ENCODE measurements at regions not wholly inside any gene's neighbourhood (a gene's known extent, or its start where the extent isn't known, plus 50 kb on each side); places are given as distances from the start of the nearest gene placed in this dataset.

GRCh38 chr22:49259839-49260615 lies 567.6 kb downstream of the BRD1 start:
- H3K27ac ChIP-seq (ENCODE audit: low read length), result no peak overlapping the region
- no peaks in the 10 kb centered on the region for H3K36me3 ChIP-seq (ENCODE audit: control insufficient read depth in 2 of 2, insufficient read depth in 2 of 2, low read length in 2 of 2)
- peaks cover 0 to 5% of the 10 kb centered on the region in 2 donors for H3K27me3 ChIP-seq (ENCODE audit: control insufficient read depth in 1 of 2, insufficient read depth in 2 of 2, low read length in 2 of 2)
- H3K9ac ChIP-seq (ENCODE audit: low read length in 2 of 2), result no peak overlapping the region
- no peaks in the 10 kb centered on the region for H3K4me1 ChIP-seq (ENCODE audit: control insufficient read depth, insufficient read depth, low read length)
- no peaks in the 10 kb centered on the region for H3K9me3 ChIP-seq (ENCODE audit: control insufficient read depth in 2 of 2, low read length in 2 of 2)
- no peak overlapping the region for H3K4me3 ChIP-seq (ENCODE audit: low read length in 2 of 2)

- Histone ChIP-seq H3K36me3 (ENCODE audit: control insufficient read depth in 2 of 2, insufficient read depth in 2 of 2, low read length in 2 of 2) (no peaks in the 10 kb centered on the region), H3K27ac (ENCODE audit: low read length) (no peak overlapping the region), H3K9me3 (ENCODE audit: control insufficient read depth in 2 of 2, low read length in 2 of 2) (no peaks in the 10 kb centered on the region), H3K9ac (ENCODE audit: low read length in 2 of 2) (no peak overlapping the region), H3K27me3 (ENCODE audit: control insufficient read depth in 1 of 2, insufficient read depth in 2 of 2, low read length in 2 of 2) (peaks cover 0 to 3% of the 10 kb centered on the region in 2 donors), H3K4me1 (ENCODE audit: control insufficient read depth, insufficient read depth, low read length) (no peaks in the 10 kb centered on the region), H3K4me3 (ENCODE audit: low read length in 2 of 2) (no peak overlapping the region)
Measured at GRCh38 chr22:49258107-49259010, 569.3 kb downstream of the BRD1 start.

- Histone ChIP-seq H3K4me3 (ENCODE audit: low read length in 2 of 2) (no peak overlapping the region), H3K27ac (ENCODE audit: low read length) (no peak overlapping the region), H3K36me3 (ENCODE audit: control insufficient read depth in 2 of 2, insufficient read depth in 2 of 2, low read length in 2 of 2) (no peaks in the 10 kb centered on the region), H3K27me3 (ENCODE audit: control insufficient read depth in 1 of 2, insufficient read depth in 2 of 2, low read length in 2 of 2) (peaks cover 0 to 3% of the 10 kb centered on the region in 2 donors), H3K9me3 (ENCODE audit: control insufficient read depth in 2 of 2, low read length in 2 of 2) (no peaks in the 10 kb centered on the region), H3K4me1 (ENCODE audit: control insufficient read depth, insufficient read depth, low read length) (no peaks in the 10 kb centered on the region), H3K9ac (ENCODE audit: low read length in 2 of 2) (no peak overlapping the region)
Measured at GRCh38 chr22:49257551-49257961, 570.1 kb downstream of the BRD1 start.

GRCh38 chr22:49255741-49256318 lies 571.8 kb downstream of the BRD1 start:
- no peak overlapping the region for H3K9ac ChIP-seq (ENCODE audit: low read length in 2 of 2)
- no peaks in the 10 kb centered on the region for H3K4me1 ChIP-seq (ENCODE audit: control insufficient read depth, insufficient read depth, low read length)
- no peak overlapping the region for H3K4me3 ChIP-seq (ENCODE audit: low read length in 2 of 2)
- H3K27ac ChIP-seq (ENCODE audit: low read length), result no peak overlapping the region
- peaks cover 0 to 3% of the 10 kb centered on the region in 2 donors for H3K27me3 ChIP-seq (ENCODE audit: control insufficient read depth in 1 of 2, insufficient read depth in 2 of 2, low read length in 2 of 2)
- no peaks in the 10 kb centered on the region for H3K36me3 ChIP-seq (ENCODE audit: control insufficient read depth in 2 of 2, insufficient read depth in 2 of 2, low read length in 2 of 2)
- no peaks in the 10 kb centered on the region for H3K9me3 ChIP-seq (ENCODE audit: control insufficient read depth in 2 of 2, low read length in 2 of 2)

DNA sequence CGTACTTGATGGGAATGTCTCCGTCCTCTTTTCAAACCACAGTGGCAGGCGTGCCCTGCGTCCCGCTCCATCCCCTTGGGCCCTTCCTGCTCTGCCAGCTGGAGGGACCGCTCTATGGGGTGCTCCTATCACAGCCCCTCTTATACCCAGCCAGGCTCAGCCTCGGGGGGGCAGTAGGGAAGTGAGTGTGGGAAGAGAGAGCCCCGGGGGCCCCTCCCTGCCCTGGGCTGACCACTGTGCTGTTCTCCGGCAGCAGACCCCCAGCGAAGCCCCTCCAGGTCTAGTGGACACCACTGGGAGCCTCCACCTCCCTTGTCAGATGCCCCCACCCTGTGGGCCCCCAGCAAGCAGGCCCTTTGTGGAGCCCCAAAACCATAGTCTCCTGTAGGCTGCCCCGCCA lies 572.5 kb downstream of the BRD1 start:
- Histone ChIP-seq H3K36me3 (ENCODE audit: control insufficient read depth in 2 of 2, insufficient read depth in 2 of 2, low read length in 2 of 2) (no peaks in the 10 kb centered on the region), H3K9me3 (ENCODE audit: control insufficient read depth in 2 of 2, low read length in 2 of 2) (no peaks in the 10 kb centered on the region), H3K27ac (ENCODE audit: low read length) (no peak overlapping the region), H3K4me1 (ENCODE audit: control insufficient read depth, insufficient read depth, low read length) (no peaks in the 10 kb centered on the region), H3K4me3 (ENCODE audit: low read length in 2 of 2) (no peak overlapping the region), H3K9ac (ENCODE audit: low read length in 2 of 2) (no peak overlapping the region), H3K27me3 (ENCODE audit: control insufficient read depth in 1 of 2, insufficient read depth in 2 of 2, low read length in 2 of 2) (peaks cover 0 to 3% of the 10 kb centered on the region in 2 donors)

GRCh38 chr22:49253656-49254055 lies 574.0 kb downstream of the BRD1 start:
- H3K9ac ChIP-seq (ENCODE audit: low read length in 2 of 2), result no peak overlapping the region
- H3K4me1 ChIP-seq (ENCODE audit: control insufficient read depth, insufficient read depth, low read length), result no peaks in the 10 kb centered on the region
- no peak overlapping the region for H3K27ac ChIP-seq (ENCODE audit: low read length)
- H3K36me3 ChIP-seq (ENCODE audit: control insufficient read depth in 2 of 2, insufficient read depth in 2 of 2, low read length in 2 of 2), result no peaks in the 10 kb centered on the region
- peaks cover 0 to 3% of the 10 kb centered on the region in 2 donors for H3K27me3 ChIP-seq (ENCODE audit: control insufficient read depth in 1 of 2, insufficient read depth in 2 of 2, low read length in 2 of 2)
- H3K9me3 ChIP-seq (ENCODE audit: control insufficient read depth in 2 of 2, low read length in 2 of 2), result no peaks in the 10 kb centered on the region
- no peak overlapping the region for H3K4me3 ChIP-seq (ENCODE audit: low read length in 2 of 2)

DNA sequence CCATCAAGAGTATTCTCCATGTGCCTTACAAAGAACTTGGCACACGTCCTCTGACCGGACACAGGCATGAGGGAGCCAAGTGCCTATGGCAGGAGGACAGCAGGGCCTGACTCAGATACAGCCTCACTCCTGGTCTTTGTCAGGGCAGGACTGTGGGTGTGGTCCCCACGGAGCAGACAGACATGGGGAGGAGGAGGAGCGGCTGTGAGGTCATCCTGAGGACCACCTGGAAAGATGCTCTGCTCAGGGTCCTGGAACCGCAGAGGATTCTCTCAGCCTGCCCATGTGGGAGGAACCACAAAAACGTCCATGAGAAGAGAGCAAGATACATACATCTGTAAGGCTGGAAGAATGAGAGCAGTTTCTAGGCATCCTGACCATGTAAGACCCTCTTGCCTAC lies 576.3 kb downstream of the BRD1 start:
- Histone ChIP-seq H3K4me1 (ENCODE audit: control insufficient read depth, insufficient read depth, low read length) (no peaks in the 10 kb centered on the region), H3K4me3 (ENCODE audit: low read length in 2 of 2) (no peak overlapping the region), H3K27ac (ENCODE audit: low read length) (no peak overlapping the region), H3K36me3 (ENCODE audit: control insufficient read depth in 2 of 2, insufficient read depth in 2 of 2, low read length in 2 of 2) (no peaks in the 10 kb centered on the region), H3K9ac (ENCODE audit: low read length in 2 of 2) (no peak overlapping the region), H3K9me3 (ENCODE audit: control insufficient read depth in 2 of 2, low read length in 2 of 2) (no peaks in the 10 kb centered on the region), H3K27me3 (ENCODE audit: control insufficient read depth in 1 of 2, insufficient read depth in 2 of 2, low read length in 2 of 2) (peaks cover 0 to 3% of the 10 kb centered on the region in 2 donors)

DNA sequence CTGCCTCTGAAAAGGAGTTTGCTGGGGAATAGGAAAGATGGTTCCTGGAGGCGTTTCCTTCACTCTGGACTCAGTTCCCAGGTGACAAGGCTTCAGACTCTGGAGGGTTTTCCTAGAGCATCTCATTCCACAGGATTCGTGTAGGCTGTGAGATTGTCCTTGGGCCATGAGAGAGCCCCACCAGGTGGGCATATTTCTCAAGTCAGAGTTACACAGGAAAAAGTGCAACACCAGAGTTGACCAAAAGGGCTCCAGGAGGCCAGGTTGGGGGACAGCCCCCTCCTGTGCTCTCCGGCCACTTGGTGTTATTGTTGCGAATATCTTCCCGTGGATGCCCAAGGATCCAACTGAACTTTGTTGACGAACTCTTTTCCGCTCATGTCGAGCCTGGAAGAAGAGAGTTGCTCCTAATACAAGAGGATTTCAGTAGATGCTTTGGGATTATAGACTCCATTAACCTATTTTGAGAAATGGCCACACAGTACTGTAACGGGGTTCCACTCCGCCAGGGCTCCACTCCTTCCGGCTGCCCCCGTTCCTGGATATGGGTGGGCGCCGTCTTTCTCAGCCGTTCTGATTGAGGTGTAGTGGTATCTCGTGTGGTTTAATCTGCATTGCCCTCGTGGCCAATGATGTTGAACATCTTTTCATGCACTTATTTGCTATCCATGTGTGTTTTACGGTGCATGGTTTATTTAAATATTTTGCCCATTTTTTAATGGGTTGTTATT lies 580.3 kb downstream of the BRD1 start:
- Histone ChIP-seq H3K36me3 (ENCODE audit: control insufficient read depth in 2 of 2, insufficient read depth in 2 of 2, low read length in 2 of 2) (no peaks in the 10 kb centered on the region), H3K27ac (ENCODE audit: low read length) (no peak overlapping the region), H3K27me3 (ENCODE audit: control insufficient read depth in 1 of 2, insufficient read depth in 2 of 2, low read length in 2 of 2) (peaks cover 0 to 2% of the 10 kb centered on the region in 2 donors), H3K4me1 (ENCODE audit: control insufficient read depth, insufficient read depth, low read length) (no peaks in the 10 kb centered on the region), H3K9me3 (ENCODE audit: control insufficient read depth in 2 of 2, low read length in 2 of 2) (no peaks in the 10 kb centered on the region), H3K9ac (ENCODE audit: low read length in 2 of 2) (no peak overlapping the region), H3K4me3 (ENCODE audit: low read length in 2 of 2) (no peak overlapping the region)

DNA sequence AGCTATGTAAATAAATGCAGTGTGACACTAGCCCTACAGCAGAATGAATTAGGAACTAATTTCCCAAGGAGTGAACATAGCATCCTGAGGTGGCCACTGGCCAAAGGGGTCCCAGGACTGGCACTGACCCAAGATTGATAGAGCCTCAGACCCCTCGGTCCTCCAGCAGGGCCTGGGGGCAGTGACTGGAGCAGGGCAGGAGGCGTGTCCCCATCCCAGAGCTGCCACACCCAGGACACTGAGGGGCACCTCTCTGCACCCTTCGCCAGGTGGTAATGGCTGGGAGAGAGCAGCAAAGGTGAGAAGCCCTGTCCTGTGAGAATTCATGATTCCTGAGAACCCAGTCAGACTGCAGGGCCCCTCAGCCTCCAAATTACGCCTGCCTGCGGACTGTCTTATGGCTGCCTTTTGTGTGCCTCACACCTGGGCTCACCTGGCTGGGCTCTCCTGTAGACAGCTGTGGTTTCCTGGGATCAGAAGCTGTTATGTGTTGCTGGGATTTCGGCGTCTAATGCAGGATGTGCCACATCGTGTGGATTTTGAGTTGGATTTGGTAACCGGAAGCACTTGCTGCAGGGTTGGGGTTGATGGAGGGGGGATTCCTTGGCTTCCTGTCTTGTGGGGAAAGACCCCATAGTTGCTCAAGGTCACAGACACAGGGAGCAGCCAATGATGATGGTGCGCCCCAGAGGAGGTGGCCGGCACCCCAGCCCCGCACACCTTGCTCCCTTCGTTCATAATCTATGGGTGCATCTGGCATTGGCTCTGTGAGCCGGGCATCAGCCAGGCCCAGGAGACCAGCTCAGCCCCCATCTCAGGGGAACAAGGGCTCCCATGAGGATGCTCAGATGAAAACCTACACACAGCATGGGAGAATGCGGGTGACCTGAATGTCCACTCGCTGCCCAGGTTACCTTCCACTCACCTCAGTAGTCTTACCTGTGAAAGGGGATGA lies 582.9 kb downstream of the BRD1 start:
- H3K9me3 ChIP-seq (ENCODE audit: control insufficient read depth in 2 of 2, low read length in 2 of 2), result no peaks in the 10 kb centered on the region
- no peaks in the 10 kb centered on the region for H3K4me1 ChIP-seq (ENCODE audit: control insufficient read depth, insufficient read depth, low read length)
- no peak overlapping the region for H3K9ac ChIP-seq (ENCODE audit: low read length in 2 of 2)
- no peaks in the 10 kb centered on the region for H3K36me3 ChIP-seq (ENCODE audit: control insufficient read depth in 2 of 2, insufficient read depth in 2 of 2, low read length in 2 of 2)
- peaks cover 0 to 2% of the 10 kb centered on the region in 2 donors for H3K27me3 ChIP-seq (ENCODE audit: control insufficient read depth in 1 of 2, insufficient read depth in 2 of 2, low read length in 2 of 2)
- no peak overlapping the region for H3K27ac ChIP-seq (ENCODE audit: low read length)
- H3K4me3 ChIP-seq (ENCODE audit: low read length in 2 of 2), result no peak overlapping the region

Data from stomach smooth muscle (tissue), 2 donors.